Fibroblast of pulmonary artery (primary cell): ENCODE measurements at regions not wholly inside any gene's neighbourhood (a gene's known extent, or its start where the extent isn't known, plus 50 kb on each side); places are given as distances from the start of the nearest gene placed in this dataset.

ENCODE experiments used
- DNase-seq: peaks from one replicate; pipeline ENCODE4 v3.0.0-alpha.2; 2010; ENCODE audit warnings: low read depth
- H3K4me3 ChIP-seq: replicated peaks from 2 replicates; pipeline ENCODE4 v1.5.1; 2011; ENCODE audit warnings: low read depth, mild to moderate bottlenecking, control low read depth, low read length, moderate library complexity
- TF ChIP-seq, protein P1 (sequence below): IDR thresholded peaks from 2 replicates; pipeline ENCODE4 v1.5.1; 2011; ENCODE audit warnings: mild to moderate bottlenecking, control low read depth, low read length, inconsistent platforms; ENCODE audit errors: missing control alignments

DNA sequence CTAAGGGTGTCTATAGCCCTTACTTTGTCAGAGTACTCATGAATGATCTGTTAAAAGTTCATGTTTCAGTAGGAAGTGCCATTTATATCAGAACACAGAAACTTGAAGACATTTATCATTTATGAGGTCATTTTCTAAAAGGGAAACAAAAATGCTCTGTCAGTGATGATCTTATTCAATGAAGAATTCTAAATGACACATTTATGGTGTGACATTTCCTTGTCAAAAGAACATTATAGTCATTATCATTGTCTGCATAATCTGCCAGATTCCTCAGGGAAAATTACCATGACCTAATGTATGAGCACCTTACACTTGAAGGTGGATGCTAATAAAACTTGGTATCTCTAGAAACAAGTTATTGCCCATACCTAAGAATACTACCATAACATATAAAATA, 853.8 kb upstream of the SLITRK6 start:
- no peak overlapping the region for H3K4me3 ChIP-seq
- no peak for DNase-seq
- TF ChIP-seq, protein P1, sequence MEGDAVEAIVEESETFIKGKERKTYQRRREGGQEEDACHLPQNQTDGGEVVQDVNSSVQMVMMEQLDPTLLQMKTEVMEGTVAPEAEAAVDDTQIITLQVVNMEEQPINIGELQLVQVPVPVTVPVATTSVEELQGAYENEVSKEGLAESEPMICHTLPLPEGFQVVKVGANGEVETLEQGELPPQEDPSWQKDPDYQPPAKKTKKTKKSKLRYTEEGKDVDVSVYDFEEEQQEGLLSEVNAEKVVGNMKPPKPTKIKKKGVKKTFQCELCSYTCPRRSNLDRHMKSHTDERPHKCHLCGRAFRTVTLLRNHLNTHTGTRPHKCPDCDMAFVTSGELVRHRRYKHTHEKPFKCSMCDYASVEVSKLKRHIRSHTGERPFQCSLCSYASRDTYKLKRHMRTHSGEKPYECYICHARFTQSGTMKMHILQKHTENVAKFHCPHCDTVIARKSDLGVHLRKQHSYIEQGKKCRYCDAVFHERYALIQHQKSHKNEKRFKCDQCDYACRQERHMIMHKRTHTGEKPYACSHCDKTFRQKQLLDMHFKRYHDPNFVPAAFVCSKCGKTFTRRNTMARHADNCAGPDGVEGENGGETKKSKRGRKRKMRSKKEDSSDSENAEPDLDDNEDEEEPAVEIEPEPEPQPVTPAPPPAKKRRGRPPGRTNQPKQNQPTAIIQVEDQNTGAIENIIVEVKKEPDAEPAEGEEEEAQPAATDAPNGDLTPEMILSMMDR = no peak

DNA sequence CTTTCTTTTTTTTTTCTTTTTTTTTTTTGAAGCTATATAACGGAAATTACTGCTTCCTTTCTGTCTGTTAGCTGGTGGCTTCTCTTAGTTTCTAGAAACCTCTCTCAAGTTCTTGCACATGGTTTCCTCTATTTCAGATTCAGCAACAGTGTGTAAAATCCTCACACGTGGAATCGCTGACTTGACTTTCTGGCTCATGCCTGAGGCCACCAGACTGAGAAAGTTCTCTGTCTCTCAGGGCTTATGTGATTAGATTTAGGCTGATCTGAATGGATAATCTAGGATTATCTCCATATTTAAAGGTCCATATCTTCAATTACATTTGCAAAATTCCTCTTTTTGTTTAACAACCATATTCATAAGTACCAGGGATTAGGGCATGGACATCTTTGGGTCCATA, 856.3 kb upstream of the SLITRK6 start:
- DNase-seq = no peak
- TF ChIP-seq, protein P1 = no peak
- H3K4me3 ChIP-seq = no peak overlapping the region

DNA sequence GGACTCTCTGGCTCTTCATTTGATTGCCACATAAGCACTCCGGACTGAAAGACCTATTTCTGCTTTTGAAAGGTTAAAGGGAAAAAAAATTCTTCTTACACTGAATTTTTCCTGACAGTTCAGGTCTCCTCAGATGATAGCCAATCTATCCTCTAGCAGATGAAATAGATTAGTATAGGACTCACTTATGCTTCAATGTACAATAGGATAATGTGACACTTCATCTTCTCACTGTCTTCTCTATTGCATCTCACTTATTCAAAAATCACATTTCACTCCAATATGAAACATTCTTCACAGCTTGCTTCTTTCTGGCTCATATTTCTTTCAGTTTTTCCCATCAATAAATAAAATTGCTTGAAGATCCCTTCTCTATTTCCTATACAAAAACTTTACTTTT, 860.9 kb upstream of the SLITRK6 start:
- TF ChIP-seq, protein P1 = no peak
- no peak for DNase-seq
- H3K4me3 ChIP-seq = no peak overlapping the region

DNA sequence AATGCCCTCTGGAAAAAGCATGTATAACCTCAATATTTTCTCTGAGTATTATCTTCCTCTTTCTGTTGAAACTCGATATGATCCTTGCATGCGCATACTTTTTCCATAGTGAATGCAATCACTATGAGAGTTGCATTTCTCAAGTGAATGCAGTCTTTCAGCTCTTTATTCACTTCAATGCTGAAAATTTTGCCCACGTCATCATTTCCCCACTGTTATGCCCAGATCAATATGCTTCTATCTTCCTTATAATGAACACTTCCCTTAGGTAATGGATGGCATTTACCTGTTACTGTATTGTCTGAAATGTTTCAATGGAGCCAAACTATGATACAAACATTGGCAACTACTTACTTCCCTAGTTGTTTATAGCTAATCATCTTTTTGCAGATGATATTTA, 866.6 kb upstream of the SLITRK6 start:
- no peak overlapping the region for H3K4me3 ChIP-seq
- no peak for DNase-seq
- TF ChIP-seq, protein P1 = no peak

DNA sequence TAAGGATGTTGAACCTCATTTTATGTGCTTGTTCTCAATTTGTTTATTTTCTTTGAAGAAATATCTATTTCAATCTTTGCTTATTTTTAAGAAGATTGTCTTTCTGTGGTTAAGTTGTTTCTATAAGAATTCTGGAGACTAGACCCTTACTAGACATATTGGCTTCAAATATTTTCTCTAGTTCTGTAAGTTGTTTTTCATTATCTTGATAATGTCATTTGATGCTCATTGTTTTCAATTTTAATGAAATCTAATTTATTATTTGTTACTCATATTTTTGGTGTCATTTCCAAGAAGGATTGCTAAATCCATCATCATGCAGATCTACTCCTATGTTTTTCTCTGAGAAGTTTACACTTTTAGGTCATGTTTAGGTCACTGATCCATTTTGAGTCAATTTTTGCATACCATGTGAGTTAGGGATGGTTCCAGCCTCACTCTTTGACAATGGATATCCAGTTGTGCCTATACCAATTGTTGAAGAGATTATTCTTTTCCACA, 874.8 kb upstream of the SLITRK6 start:
- DNase-seq = no peak
- H3K4me3 ChIP-seq = no peak overlapping the region
- TF ChIP-seq, protein P1 = no peak

DNA sequence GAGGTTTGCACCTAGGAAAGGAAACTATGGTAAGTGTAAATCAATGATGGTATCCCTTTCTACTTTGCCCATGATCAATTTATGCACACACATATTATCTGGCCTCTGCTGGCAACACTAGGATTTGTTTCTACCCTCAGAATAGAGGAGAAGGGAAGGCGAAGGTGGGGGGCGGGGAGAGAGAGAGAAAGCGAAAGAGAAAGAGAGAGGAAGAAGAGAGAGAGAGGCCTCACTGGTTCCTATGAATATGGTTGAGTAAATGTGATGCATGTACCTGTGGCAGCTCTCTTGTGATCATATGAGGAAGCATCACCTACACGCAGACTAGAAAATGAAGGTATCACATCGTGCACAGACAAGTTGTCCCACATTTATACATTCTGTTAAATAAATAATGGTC, 882.0 kb upstream of the SLITRK6 start:
- TF ChIP-seq, protein P1 = no peak
- DNase-seq = no peak
- no peak overlapping the region for H3K4me3 ChIP-seq

DNA sequence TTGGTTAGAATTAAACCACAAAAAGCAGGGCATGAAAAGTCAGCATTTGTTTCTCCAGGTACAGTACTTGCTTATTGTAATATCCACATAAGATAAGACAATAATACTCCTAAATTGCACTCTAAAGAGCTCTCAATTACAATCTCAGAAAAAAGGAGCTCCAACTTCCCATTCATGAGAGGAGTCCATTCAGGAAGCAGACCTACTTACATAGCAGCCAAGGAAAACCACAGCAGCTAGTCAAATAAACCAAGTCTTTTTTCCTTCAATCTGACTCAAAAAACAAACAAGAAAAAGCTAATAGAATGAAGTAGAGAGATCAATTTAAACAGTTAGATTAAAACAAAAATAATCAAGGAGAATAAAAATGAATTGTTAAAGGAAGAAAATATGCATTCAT, 885.2 kb upstream of the SLITRK6 start:
- H3K4me3 ChIP-seq = no peak overlapping the region
- TF ChIP-seq, protein P1 = no peak
- DNase-seq = no peak
